Right lobe of liver (tissue), 4 donors: ENCODE measurements at regions not wholly inside any gene's neighbourhood (a gene's known extent, or its start where the extent isn't known, plus 50 kb on each side); places are given as distances from the start of the nearest gene placed in this dataset.
"Not testable (repeated sequence)": the region's sequence is repeated elsewhere in the genome, so short reads cannot be mapped to it uniquely, and the experiment has no call there.

Experiments
- CTCF ChIP-seq, 4 donors: fragments of 200-600 bp in 3 of 4; fragments of 450-650 bp in 1 of 4; IDR thresholded peaks; one replicate each; pipeline versions ENCODE4 v1.5.1 to v1.8.0; 2016 to 2022; ENCODE audit warnings: antibody characterized with exemption in 4 of 4, mild to moderate bottlenecking in 2 of 4
- POLR2A ChIP-seq: fragments of 450-650 bp; IDR thresholded peaks from one replicate; pipeline ENCODE4 v1.6.1; 2017; ENCODE audit warnings: antibody characterized with exemption, mild to moderate bottlenecking
- donor health status: DM: no; HTN: no; CAD: no.
- donor health status: DM: no; HTN: no; CAD: no.
- donor health status: DM: no; HTN: yes; CAD: no.

- TF ChIP-seq CTCF (IDR thresholded peaks at IDR 0.05); POLR2A: not testable (repeated sequence)
Measured at GRCh38 chr6:76744151-76744720, 671.8 kb upstream of the IMPG1 start.
